ENCODE measurements at regions not wholly inside any gene's neighbourhood (a gene's known extent, or its start where the extent isn't known, plus 50 kb on each side); places are given as distances from the start of the nearest gene placed in this dataset.
"Not testable (repeated sequence)": the region's sequence is repeated elsewhere in the genome, so short reads cannot be mapped to it uniquely, and the experiment has no call there.

- POLR2A ChIA-PET; H3K4me1 ChIP-seq; intact Hi-C loops (cut with micrococcal nuclease; ENCODE audit: unreplicated experiment); CTCF ChIA-PET; H3K36me3 Mint-ChIP-seq (ENCODE audit: insufficient read depth, unreplicated experiment); H3K36me3 ChIP-seq (ENCODE audit: control insufficient read depth, insufficient read depth, low read length); H3K9me3 ChIP-seq; H3K9me3 Mint-ChIP-seq (ENCODE audit: unreplicated experiment); BruUV-seq (replicated peaks); H3K4me3 ChIP-seq (ENCODE audit: low read depth, low read length); H3K4me1 Mint-ChIP-seq (ENCODE audit: low read depth, unreplicated experiment); H3K27me3 Mint-ChIP-seq (ENCODE audit: insufficient read depth, unreplicated experiment); H3K27me3 ChIP-seq (replicated peaks; ENCODE audit: control insufficient read depth, insufficient read depth, low read length); H3K27ac Mint-ChIP-seq (ENCODE audit: unreplicated experiment); H3K4me3 Mint-ChIP-seq (ENCODE audit: unreplicated experiment); DNase-seq: not testable (repeated sequence)
These were observed 174.3 kb downstream of the SPATA31A6 start for GRCh38 chr9:42357604-42358373.

GRCh38 chr9:42358626-42359247 lies 175.3 kb downstream of the SPATA31A6 start:
- H3K9me3 Mint-ChIP-seq (ENCODE audit: unreplicated experiment); H3K27me3 ChIP-seq (replicated peaks; ENCODE audit: control insufficient read depth, insufficient read depth, low read length); intact Hi-C loops (cut with micrococcal nuclease; ENCODE audit: unreplicated experiment); H3K4me3 Mint-ChIP-seq (ENCODE audit: unreplicated experiment); CTCF ChIA-PET; H3K4me1 Mint-ChIP-seq (ENCODE audit: low read depth, unreplicated experiment); H3K36me3 ChIP-seq (ENCODE audit: control insufficient read depth, insufficient read depth, low read length); H3K9me3 ChIP-seq; DNase-seq; POLR2A ChIA-PET; BruUV-seq (replicated peaks); H3K4me3 ChIP-seq (ENCODE audit: low read depth, low read length); H3K4me1 ChIP-seq; H3K27me3 Mint-ChIP-seq (ENCODE audit: insufficient read depth, unreplicated experiment); H3K36me3 Mint-ChIP-seq (ENCODE audit: insufficient read depth, unreplicated experiment); H3K27ac Mint-ChIP-seq (ENCODE audit: unreplicated experiment): not testable (repeated sequence)

GRCh38 chr9:42364410-42365243 lies 181.2 kb downstream of the SPATA31A6 start:
- H3K9me3 ChIP-seq; intact Hi-C loops (cut with micrococcal nuclease; ENCODE audit: unreplicated experiment); H3K4me3 ChIP-seq (ENCODE audit: low read depth, low read length); H3K27me3 Mint-ChIP-seq (ENCODE audit: insufficient read depth, unreplicated experiment); CTCF ChIA-PET; H3K36me3 ChIP-seq (ENCODE audit: control insufficient read depth, insufficient read depth, low read length); DNase-seq; H3K4me1 Mint-ChIP-seq (ENCODE audit: low read depth, unreplicated experiment); H3K27ac Mint-ChIP-seq (ENCODE audit: unreplicated experiment); POLR2A ChIA-PET; H3K9me3 Mint-ChIP-seq (ENCODE audit: unreplicated experiment); H3K4me1 ChIP-seq; H3K27me3 ChIP-seq (replicated peaks; ENCODE audit: control insufficient read depth, insufficient read depth, low read length); BruUV-seq (replicated peaks); H3K4me3 Mint-ChIP-seq (ENCODE audit: unreplicated experiment); H3K36me3 Mint-ChIP-seq (ENCODE audit: insufficient read depth, unreplicated experiment): not testable (repeated sequence)

GRCh38 chr9:42365244-42365945 lies 181.9 kb downstream of the SPATA31A6 start:
- H3K36me3 Mint-ChIP-seq (ENCODE audit: insufficient read depth, unreplicated experiment); H3K27me3 ChIP-seq (replicated peaks; ENCODE audit: control insufficient read depth, insufficient read depth, low read length); H3K4me3 ChIP-seq (ENCODE audit: low read depth, low read length); DNase-seq; H3K27ac Mint-ChIP-seq (ENCODE audit: unreplicated experiment); H3K9me3 ChIP-seq; BruUV-seq (replicated peaks); H3K4me1 ChIP-seq; H3K36me3 ChIP-seq (ENCODE audit: control insufficient read depth, insufficient read depth, low read length); intact Hi-C loops (cut with micrococcal nuclease; ENCODE audit: unreplicated experiment); H3K9me3 Mint-ChIP-seq (ENCODE audit: unreplicated experiment); H3K27me3 Mint-ChIP-seq (ENCODE audit: insufficient read depth, unreplicated experiment); H3K4me1 Mint-ChIP-seq (ENCODE audit: low read depth, unreplicated experiment); POLR2A ChIA-PET; H3K4me3 Mint-ChIP-seq (ENCODE audit: unreplicated experiment); CTCF ChIA-PET: not testable (repeated sequence)

GRCh38 chr9:42368279-42368881 lies 184.9 kb downstream of the SPATA31A6 start:
- BruUV-seq (replicated peaks); H3K27me3 ChIP-seq (replicated peaks; ENCODE audit: control insufficient read depth, insufficient read depth, low read length); H3K27ac Mint-ChIP-seq (ENCODE audit: unreplicated experiment); H3K36me3 Mint-ChIP-seq (ENCODE audit: insufficient read depth, unreplicated experiment); H3K4me1 ChIP-seq; H3K36me3 ChIP-seq (ENCODE audit: control insufficient read depth, insufficient read depth, low read length); POLR2A ChIA-PET; H3K9me3 ChIP-seq; H3K4me3 ChIP-seq (ENCODE audit: low read depth, low read length); H3K4me3 Mint-ChIP-seq (ENCODE audit: unreplicated experiment); intact Hi-C loops (cut with micrococcal nuclease; ENCODE audit: unreplicated experiment); H3K27me3 Mint-ChIP-seq (ENCODE audit: insufficient read depth, unreplicated experiment); H3K9me3 Mint-ChIP-seq (ENCODE audit: unreplicated experiment); CTCF ChIA-PET; H3K4me1 Mint-ChIP-seq (ENCODE audit: low read depth, unreplicated experiment); DNase-seq: not testable (repeated sequence)

- H3K9me3 ChIP-seq; H3K9me3 Mint-ChIP-seq (ENCODE audit: unreplicated experiment); POLR2A ChIA-PET; H3K36me3 ChIP-seq (ENCODE audit: control insufficient read depth, insufficient read depth, low read length); H3K27me3 Mint-ChIP-seq (ENCODE audit: insufficient read depth, unreplicated experiment); H3K27me3 ChIP-seq (replicated peaks; ENCODE audit: control insufficient read depth, insufficient read depth, low read length); BruUV-seq (replicated peaks); CTCF ChIA-PET; H3K4me1 ChIP-seq; H3K4me3 Mint-ChIP-seq (ENCODE audit: unreplicated experiment); H3K4me3 ChIP-seq (ENCODE audit: low read depth, low read length); H3K4me1 Mint-ChIP-seq (ENCODE audit: low read depth, unreplicated experiment); intact Hi-C loops (cut with micrococcal nuclease; ENCODE audit: unreplicated experiment); H3K36me3 Mint-ChIP-seq (ENCODE audit: insufficient read depth, unreplicated experiment); H3K27ac Mint-ChIP-seq (ENCODE audit: unreplicated experiment); DNase-seq: not testable (repeated sequence)
These were observed 186.7 kb downstream of the SPATA31A6 start for GRCh38 chr9:42370172-42370571.
